ENCODE measurements at regions not wholly inside any gene's neighbourhood (a gene's known extent, or its start where the extent isn't known, plus 50 kb on each side); places are given as distances from the start of the nearest gene placed in this dataset.

DNA sequence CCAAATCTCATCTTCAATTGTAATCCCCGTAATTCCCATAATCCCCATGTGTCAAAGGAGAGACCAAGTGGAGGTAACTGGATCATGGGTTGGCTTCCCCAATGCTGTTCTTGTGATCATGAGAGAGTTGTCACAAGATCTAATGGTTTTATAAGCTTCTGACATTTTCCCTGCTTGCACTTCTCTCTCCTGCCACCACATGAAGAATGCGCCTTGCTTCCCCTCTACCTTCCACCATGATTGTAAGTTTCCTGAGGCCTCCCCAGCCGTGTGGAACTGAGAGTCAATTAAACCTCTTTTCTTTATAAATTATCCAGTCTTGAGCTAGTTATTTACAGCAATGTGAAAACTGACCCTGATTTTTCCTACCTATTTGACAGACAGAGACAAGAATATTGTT is 162.5 kb upstream of the SYT6 start:
- TF ChIP-seq CTCF (IDR thresholded peaks at IDR 0.05; ENCODE audit: low read depth, low read length): no peak
- H3K4me3 ChIP-seq (replicated peaks in 1 of 2; ENCODE audit: low read depth in 2 of 2, low read length in 2 of 2): no peak overlapping the region
- no peak for DNase-seq (ENCODE audit: low read depth in 2 of 2)

GRCh38 chr1:114315631-114316030 is 162.0 kb upstream of the SYT6 start:
- H3K4me3 ChIP-seq (replicated peaks in 1 of 2; ENCODE audit: low read depth in 2 of 2, low read length in 2 of 2): no peak overlapping the region
- no peak for TF ChIP-seq CTCF (IDR thresholded peaks at IDR 0.05; ENCODE audit: low read depth, low read length)
- peak; percentile 22 to 47 for DNase-seq (ENCODE audit: low read depth in 2 of 2)

GRCh38 chr1:114314576-114314975 is 160.9 kb upstream of the SYT6 start:
- no peak for TF ChIP-seq CTCF (IDR thresholded peaks at IDR 0.05; ENCODE audit: low read depth, low read length)
- DNase-seq (ENCODE audit: low read depth in 2 of 2): no peak

DNA sequence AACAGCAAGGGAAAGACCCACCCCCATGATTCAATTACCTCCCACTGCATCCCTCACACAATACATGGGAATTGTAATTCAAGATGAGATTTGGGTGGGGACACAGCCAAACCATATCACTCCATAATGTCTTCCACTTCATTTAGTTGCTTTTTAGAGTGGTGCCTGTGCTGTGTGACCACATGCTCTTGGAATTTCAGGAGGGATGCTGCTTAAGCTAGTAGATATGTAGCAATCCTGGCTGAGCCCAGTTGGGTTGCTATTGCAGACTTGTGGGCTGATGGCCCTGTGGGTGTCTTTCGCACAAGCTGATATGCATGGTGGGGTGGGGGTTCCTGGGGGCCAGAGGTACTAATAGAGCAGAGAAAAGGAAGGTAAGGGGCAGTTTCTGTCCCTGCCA is 160.4 kb upstream of the SYT6 start:
- H3K4me3 ChIP-seq (replicated peaks in 1 of 2; ENCODE audit: low read depth in 2 of 2, low read length in 2 of 2): no peak overlapping the region
- no peak for TF ChIP-seq CTCF (IDR thresholded peaks at IDR 0.05; ENCODE audit: low read depth, low read length)
- peak; percentile 14 to 32 for DNase-seq (ENCODE audit: low read depth in 2 of 2)

More at GRCh38 chr1:114314576-114314975, 160.9 kb upstream of the SYT6 start:
- H3K4me3 ChIP-seq (replicated peaks in 1 of 2; ENCODE audit: low read depth in 2 of 2, low read length in 2 of 2): no peak overlapping the region

DNA sequence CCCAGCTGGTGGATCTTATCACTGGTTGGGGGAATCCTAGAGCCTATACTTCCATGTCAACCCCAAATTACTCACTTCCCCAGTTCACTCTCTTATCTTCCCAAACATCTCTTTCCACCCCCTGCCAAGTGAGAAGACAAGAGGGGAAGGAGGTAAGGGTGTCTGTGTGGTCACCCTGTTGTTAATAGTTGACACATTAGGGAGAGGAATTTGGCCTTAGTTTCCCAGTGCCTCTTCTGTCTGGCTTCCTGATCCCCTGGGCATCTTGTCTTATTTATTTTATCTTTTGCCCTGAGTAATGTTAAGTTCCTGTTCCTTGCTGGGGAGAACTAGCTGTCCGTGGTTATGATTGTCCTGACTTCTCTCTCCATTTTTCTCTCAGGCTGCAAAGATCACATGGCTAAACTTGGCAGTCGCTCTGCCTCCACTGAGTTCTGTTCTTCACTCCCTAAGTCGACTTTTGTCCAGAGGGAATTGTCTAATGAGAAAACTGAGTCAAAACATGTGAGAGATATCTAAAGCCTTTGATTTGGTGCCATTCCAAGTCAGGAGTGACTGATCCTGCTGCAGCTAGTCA is 157.1 kb upstream of the SYT6 start:
- TF ChIP-seq CTCF (IDR thresholded peaks at IDR 0.05; ENCODE audit: low read depth, low read length): no peak
- peak; percentile 80 to 96 for DNase-seq (ENCODE audit: low read depth in 2 of 2)
- H3K4me3 ChIP-seq (replicated peaks in 1 of 2; ENCODE audit: low read depth in 2 of 2, low read length in 2 of 2): no peak overlapping the region

GRCh38 chr1:114302821-114303220 is 149.2 kb upstream of the SYT6 start:
- H3K4me3 ChIP-seq (replicated peaks in 1 of 2; ENCODE audit: low read depth in 2 of 2, low read length in 2 of 2): no peak overlapping the region
- TF ChIP-seq CTCF (IDR thresholded peaks at IDR 0.05; ENCODE audit: low read depth, low read length): no peak

More at GRCh38 chr1:114302821-114303220, 149.2 kb upstream of the SYT6 start:
- DNase-seq (ENCODE audit: low read depth in 2 of 2): no peak
